ENCODE measurements at regions not wholly inside any gene's neighbourhood (a gene's known extent, or its start where the extent isn't known, plus 50 kb on each side); places are given as distances from the start of the nearest gene placed in this dataset.

- no peak for TF ChIP-seq CTCF (IDR thresholded peaks at IDR 0.05; ENCODE audit: borderline replicate concordance, control extremely low read depth, extremely low read depth, insufficient read depth, missing control alignments)
- DNase-seq (ENCODE audit: low spot score), result no peak
- in situ Hi-C loops (cut with MboI; ENCODE audit: low sequenced_read_pairs, unreplicated experiment), result no loop called here
These were observed 632.3 kb downstream of the CCDC171 start for GRCh38 chr9:16184964-16185646.

- in situ Hi-C loops (cut with MboI; ENCODE audit: low sequenced_read_pairs, unreplicated experiment), result no loop called here
- no peak for DNase-seq (ENCODE audit: low spot score)
- no peak for TF ChIP-seq CTCF (IDR thresholded peaks at IDR 0.05; ENCODE audit: borderline replicate concordance, control extremely low read depth, extremely low read depth, insufficient read depth, missing control alignments)
These were observed 638.3 kb downstream of the CCDC171 start for GRCh38 chr9:16191191-16191590.

- TF ChIP-seq CTCF (IDR thresholded peaks at IDR 0.05; ENCODE audit: borderline replicate concordance, control extremely low read depth, extremely low read depth, insufficient read depth, missing control alignments), result peak; percentile 54
- in situ Hi-C loops (cut with MboI; ENCODE audit: low sequenced_read_pairs, unreplicated experiment), result no loop called here
- peak; percentile 65 for DNase-seq (ENCODE audit: low spot score)
These were observed 639.0 kb downstream of the CCDC171 start for GRCh38 chr9:16191691-16192402.

GRCh38 chr9:16192403-16193017 lies 639.7 kb downstream of the CCDC171 start:
- TF ChIP-seq CTCF (IDR thresholded peaks at IDR 0.05; ENCODE audit: borderline replicate concordance, control extremely low read depth, extremely low read depth, insufficient read depth, missing control alignments), result no peak
- in situ Hi-C loops (cut with MboI; ENCODE audit: low sequenced_read_pairs, unreplicated experiment), result no loop called here

GRCh38 chr9:16193066-16193465 lies 640.2 kb downstream of the CCDC171 start:
- TF ChIP-seq CTCF (IDR thresholded peaks at IDR 0.05; ENCODE audit: borderline replicate concordance, control extremely low read depth, extremely low read depth, insufficient read depth, missing control alignments), result no peak
- in situ Hi-C loops (cut with MboI; ENCODE audit: low sequenced_read_pairs, unreplicated experiment), result no loop called here
- no peak for DNase-seq (ENCODE audit: low spot score)

More at GRCh38 chr9:16192403-16193017, 639.7 kb downstream of the CCDC171 start:
- no peak for DNase-seq (ENCODE audit: low spot score)

- TF ChIP-seq CTCF (IDR thresholded peaks at IDR 0.05; ENCODE audit: borderline replicate concordance, control extremely low read depth, extremely low read depth, insufficient read depth, missing control alignments), result no peak
These were observed 643.4 kb downstream of the CCDC171 start for GRCh38 chr9:16196206-16196605.

More at GRCh38 chr9:16196206-16196605, 643.4 kb downstream of the CCDC171 start:
- in situ Hi-C loops (cut with MboI; ENCODE audit: low sequenced_read_pairs, unreplicated experiment), result no loop called here
- DNase-seq (ENCODE audit: low spot score), result no peak

Measured in GM13976 (cell line).